GM12878 (cell line): ENCODE measurements at regions not wholly inside any gene's neighbourhood (a gene's known extent, or its start where the extent isn't known, plus 50 kb on each side); places are given as distances from the start of the nearest gene placed in this dataset.

Experiments
- ATAC-seq: fragments of 200-7000 bp; cut with Tn5 transposase; 3 replicates; pipeline ENCODE4 v1.9.1; 2020; ENCODE audit warnings: mild to moderate bottlenecking, moderate library complexity
- BruUV-seq: library from RNA; stranded (reverse); fragments of 400-500 nt; replicated peaks from 2 replicates; lab custom pipeline; 2021; lab: Mats Ljungman, UMichigan
- CTCF ChIA-PET: fragments of 300-600 bp; sonication (Branson Sonifier 250); formaldehyde crosslinking; extraction: SDS; loops from one replicate; lab custom pipeline; 2021; ENCODE audit warnings: inconsistent platforms; lab: Yijun Ruan, JAX
- POLR2A ChIA-PET: fragments of 350-600 bp; formaldehyde crosslinking; extraction: SDS; loops from one replicate; lab custom pipeline; 2021; ENCODE audit warnings: inconsistent platforms; lab: Charles Lee
- RAD21 ChIA-PET: fragments of 300-600 bp; sonication (Branson Sonifier 250); formaldehyde crosslinking; loops from one replicate; lab custom pipeline; 2023; ENCODE audit warnings: antibody characterized with exemption; ENCODE audit not compliant: unreplicated experiment; lab: Charles Lee
- SMC1A ChIA-PET: fragments of 300-600 bp; sonication (Branson Sonifier 250); formaldehyde crosslinking; loops from one replicate; lab custom pipeline; 2023; ENCODE audit not compliant: unreplicated experiment, uncharacterized antibody; lab: Charles Lee
- DNase-seq: peaks from one replicate; pipeline ENCODE4 v3.0.0-alpha.2; 2011; ENCODE audit warnings: low read depth, low spot score
- FAIRE-seq: peaks from 3 replicates; lab custom pipeline; 2011; peaks lifted over from hg19 to GRCh38; lab: Jason Lieb, UNC
- H2AFZ ChIP-seq: 2 replicates; pipeline ENCODE4 v1.6.0; 2011; ENCODE audit warnings: low read depth, low read length, control low read depth; ENCODE audit not compliant: control insufficient read depth
- H3K27ac ChIP-seq: 2 replicates; pipeline ENCODE4 v1.5.1; 2011; ENCODE audit warnings: control low read depth; ENCODE audit not compliant: control insufficient read depth, insufficient read depth
- H3K27me3 ChIP-seq, 2 experiments: replicated peaks in 1 of 2; 2 replicates each; pipeline versions ENCODE4 v1.6.0 to v1.6.1; 2011; ENCODE audit warnings: low read length in 1 of 2; ENCODE audit not compliant: control insufficient read depth in 2 of 2, insufficient read depth in 2 of 2
- H3K36me3 ChIP-seq, 2 experiments: 2 replicates each; pipeline ENCODE4 v1.5.1; 2011; ENCODE audit warnings: low read length in 1 of 2; ENCODE audit not compliant: control insufficient read depth in 2 of 2, insufficient read depth in 2 of 2
- H3K4me1 ChIP-seq: 2 replicates; pipeline ENCODE4 v1.6.1; 2011; ENCODE audit warnings: mild to moderate bottlenecking, low read length, moderate library complexity, mixed read lengths; ENCODE audit not compliant: control insufficient read depth, insufficient read depth
- H3K4me2 ChIP-seq: 2 replicates; pipeline ENCODE4 v1.6.0; 2011; ENCODE audit warnings: control low read depth; ENCODE audit not compliant: control insufficient read depth, insufficient read depth
- H3K4me3 ChIP-seq: fragments of 200-600 bp; sonication (generic); 2 replicates; pipeline ENCODE4 v1.5.1; 2016
- H3K79me2 ChIP-seq: 2 replicates; pipeline ENCODE4 v1.6.0; 2011; ENCODE audit warnings: low read length; ENCODE audit not compliant: control insufficient read depth, insufficient read depth
- H3K9ac ChIP-seq: 2 replicates; pipeline ENCODE4 v1.8.0; 2011; ENCODE audit warnings: low read length, control low read depth, mixed read lengths; ENCODE audit not compliant: control insufficient read depth, insufficient read depth
- H3K9me3 ChIP-seq: replicated peaks from 3 replicates; pipeline ENCODE4 v1.5.1; 2011; ENCODE audit warnings: mild to moderate bottlenecking, low read length; ENCODE audit not compliant: control insufficient read depth, insufficient read depth
- H4K20me1 ChIP-seq: 2 replicates; pipeline ENCODE4 v1.6.0; 2011; ENCODE audit not compliant: control insufficient read depth, insufficient read depth
- CBFB ChIP-seq: IDR thresholded peaks from 2 replicates; pipeline ENCODE4 v1.6.1; 2016; ENCODE audit warnings: antibody characterized with exemption, low read depth
- CREB1 ChIP-seq: IDR thresholded peaks from 2 replicates; pipeline ENCODE4 v1.6.1; 2012; ENCODE audit warnings: low read depth, mild to moderate bottlenecking, inconsistent platforms
- EZH2 ChIP-seq: IDR thresholded peaks from 2 replicates; pipeline ENCODE4 v1.6.1; 2012; ENCODE audit warnings: low read depth, mild to moderate bottlenecking, control low read depth, inconsistent platforms, low read length, borderline replicate concordance; ENCODE audit not compliant: control insufficient read depth
- GATAD2B ChIP-seq: fragments of 450-650 bp; conservative IDR thresholded peaks from 2 replicates; pipeline ENCODE4 v1.6.1; 2017; ENCODE audit warnings: low read depth, mild to moderate bottlenecking, moderate library complexity
- NFYB ChIP-seq: IDR thresholded peaks from 2 replicates; pipeline ENCODE4 v1.6.1; 2011; ENCODE audit warnings: low read depth, mild to moderate bottlenecking, low read length, improper control_type of control experiment, moderate library complexity; ENCODE audit not compliant: insufficient read depth
- NR2F1 ChIP-seq: fragments of 450-650 bp; conservative IDR thresholded peaks from 2 replicates; pipeline ENCODE4 v1.6.1; 2017; ENCODE audit warnings: mild to moderate bottlenecking
- STAT3 ChIP-seq: IDR thresholded peaks from 2 replicates; pipeline ENCODE4 v1.6.1; 2011; ENCODE audit warnings: low read depth, low read length, improper control_type of control experiment
- ZNF24 ChIP-seq: fragments of 450-650 bp; IDR thresholded peaks from 2 replicates; pipeline ENCODE4 v1.6.1; 2017; ENCODE audit warnings: antibody characterized with exemption, mild to moderate bottlenecking
- ZNF274 ChIP-seq: IDR thresholded peaks from one replicate; pipeline ENCODE4 v1.8.0; 2011; ENCODE audit not compliant: insufficient read length, insufficient read depth
- ZNF384 ChIP-seq: IDR thresholded peaks from 2 replicates; pipeline ENCODE4 v1.6.1; 2012; ENCODE audit warnings: low read depth, mild to moderate bottlenecking, low read length, improper control_type of control experiment, borderline replicate concordance
- WGBS: methylation state at CpG from one replicate; pipeline ENCODE4 v1.1.6; 2016; ENCODE audit warnings: low lambda C conversion rate; ENCODE audit not compliant: insufficient replicate concordance, insufficient coverage; ENCODE audit errors: missing lambda C conversion rate; 5-methylcytosine and 5-hydroxymethylcytosine counted together
- in situ Hi-C: fragments of 300-500 bp; cut with MboI; formaldehyde crosslinking; loops from 9 replicates; pipeline ENCODE4 v1.14.3; 2018; ENCODE audit warnings: mixed read lengths
- intact Hi-C: fragments of 100-400 bp; cut with micrococcal nuclease; formaldehyde crosslinking; loops from one replicate; pipeline ENCODE4 v1.14.2; 2022; ENCODE audit not compliant: unreplicated experiment
- TF ChIP-seq, protein P1 (sequence below): fragments of 450-650 bp; IDR thresholded peaks from 2 replicates; pipeline ENCODE4 v1.6.1; 2017; ENCODE audit warnings: mild to moderate bottlenecking, moderate library complexity

DNA sequence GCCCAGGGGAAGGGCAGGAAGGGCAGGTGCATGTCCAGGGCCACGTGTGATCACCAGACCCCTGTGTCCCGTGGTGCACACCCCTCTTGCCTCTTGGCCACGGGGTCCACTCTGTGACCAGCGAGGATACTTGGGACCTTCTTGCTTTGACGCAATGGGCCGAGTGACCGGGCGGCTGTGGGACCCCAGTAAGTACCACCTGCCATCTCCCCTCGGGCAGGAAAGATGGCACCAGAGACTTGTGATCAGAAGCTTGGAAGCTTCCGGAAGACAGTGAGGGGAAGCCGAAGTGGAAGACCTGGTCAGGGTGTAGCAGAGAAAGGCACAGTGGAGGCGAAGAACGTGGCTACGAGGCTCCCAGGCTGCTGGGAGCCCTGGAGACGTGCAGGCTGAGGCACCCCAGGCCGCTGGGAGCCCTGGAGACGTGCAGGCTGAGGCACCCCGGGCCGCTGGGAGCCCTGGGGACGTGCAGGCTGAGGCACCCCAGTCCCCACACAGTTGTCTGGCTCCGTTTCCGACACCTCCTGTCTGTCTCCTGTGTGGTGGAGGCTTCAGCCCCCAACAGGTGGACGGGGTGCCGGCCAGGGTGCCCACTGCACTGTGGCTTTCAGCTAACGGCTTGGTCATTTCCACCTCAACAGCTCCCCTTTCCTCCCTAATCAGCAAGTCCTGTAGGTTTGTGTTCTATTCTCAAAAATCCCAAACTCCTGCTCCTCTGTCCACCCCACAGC is 663.5 kb downstream of the BRD1 start:
- RAD21 ChIA-PET: no interaction called here

More for the DNA sequence above, 663.5 kb downstream of the BRD1 start:
- in situ Hi-C loops: loop anchor here (25.0 kb wide), 1 partner anchor 102 kb away; no protein-coding TSS in a partner anchor
- SMC1A ChIA-PET: no interaction called here
- Histone ChIP-seq H3K36me3 (no peaks in the 10 kb centered on the region), H3K79me2 (no peaks in the 10 kb centered on the region), H2AFZ (no peak overlapping the region)
- ATAC-seq: no peak
- TF ChIP-seq STAT3 (no peak), NFYB (no peak), CREB1 (no peak), CBFB (no peak), GATAD2B (no peak), ZNF274 (no peak), ZNF384 (no peak), ZNF24 (no peak), EZH2 (no peak), NR2F1 (no peak)
- TF ChIP-seq, protein P1, sequence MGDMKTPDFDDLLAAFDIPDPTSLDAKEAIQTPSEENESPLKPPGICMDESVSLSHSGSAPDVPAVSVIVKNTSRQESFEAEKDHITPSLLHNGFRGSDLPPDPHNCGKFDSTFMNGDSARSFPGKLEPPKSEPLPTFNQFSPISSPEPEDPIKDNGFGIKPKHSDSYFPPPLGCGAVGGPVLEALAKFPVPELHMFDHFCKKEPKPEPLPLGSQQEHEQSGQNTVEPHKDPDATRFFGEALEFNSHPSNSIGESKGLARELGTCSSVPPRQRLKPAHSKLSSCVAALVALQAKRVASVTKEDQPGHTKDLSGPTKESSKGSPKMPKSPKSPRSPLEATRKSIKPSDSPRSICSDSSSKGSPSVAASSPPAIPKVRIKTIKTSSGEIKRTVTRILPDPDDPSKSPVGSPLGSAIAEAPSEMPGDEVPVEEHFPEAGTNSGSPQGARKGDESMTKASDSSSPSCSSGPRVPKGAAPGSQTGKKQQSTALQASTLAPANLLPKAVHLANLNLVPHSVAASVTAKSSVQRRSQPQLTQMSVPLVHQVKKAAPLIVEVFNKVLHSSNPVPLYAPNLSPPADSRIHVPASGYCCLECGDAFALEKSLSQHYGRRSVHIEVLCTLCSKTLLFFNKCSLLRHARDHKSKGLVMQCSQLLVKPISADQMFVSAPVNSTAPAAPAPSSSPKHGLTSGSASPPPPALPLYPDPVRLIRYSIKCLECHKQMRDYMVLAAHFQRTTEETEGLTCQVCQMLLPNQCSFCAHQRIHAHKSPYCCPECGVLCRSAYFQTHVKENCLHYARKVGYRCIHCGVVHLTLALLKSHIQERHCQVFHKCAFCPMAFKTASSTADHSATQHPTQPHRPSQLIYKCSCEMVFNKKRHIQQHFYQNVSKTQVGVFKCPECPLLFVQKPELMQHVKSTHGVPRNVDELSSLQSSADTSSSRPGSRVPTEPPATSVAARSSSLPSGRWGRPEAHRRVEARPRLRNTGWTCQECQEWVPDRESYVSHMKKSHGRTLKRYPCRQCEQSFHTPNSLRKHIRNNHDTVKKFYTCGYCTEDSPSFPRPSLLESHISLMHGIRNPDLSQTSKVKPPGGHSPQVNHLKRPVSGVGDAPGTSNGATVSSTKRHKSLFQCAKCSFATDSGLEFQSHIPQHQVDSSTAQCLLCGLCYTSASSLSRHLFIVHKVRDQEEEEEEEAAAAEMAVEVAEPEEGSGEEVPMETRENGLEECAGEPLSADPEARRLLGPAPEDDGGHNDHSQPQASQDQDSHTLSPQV: no peak
- TF ChIP-seq, all 136 proteins: peak for 0
- Histone ChIP-seq H3K9ac (no peak overlapping the region), H3K27me3 (no peaks in the 10 kb centered on the region), H3K27ac (no peak overlapping the region), H4K20me1 (no peaks in the 10 kb centered on the region), H3K4me3 (no peak overlapping the region), H3K9me3 (no peaks in the 10 kb centered on the region; the same call in 2 of the 3 replicates), H3K4me2 (no peak overlapping the region), H3K4me1 (no peaks in the 10 kb centered on the region)
- DNase-seq (no peak), FAIRE-seq (no peak)
- 38% methylated on average over 24 of the region's 25 CpGs for WGBS
- CTCF ChIA-PET: no interaction called here
- POLR2A ChIA-PET: no interaction called here
- intact Hi-C loops: no loop called here
- BruUV-seq: no TSS peak
